HL-60 (cell line): ENCODE measurements at regions not wholly inside any gene's neighbourhood (a gene's known extent, or its start where the extent isn't known, plus 50 kb on each side); places are given as distances from the start of the nearest gene placed in this dataset.

ENCODE experiments used
- DNase-seq, 2 experiments: peaks; one replicate each; pipeline ENCODE4 v3.0.0-alpha.2; 2010 to 2020; ENCODE audit warnings: low read depth in 1 of 2, low spot score in 1 of 2
- H3K27ac ChIP-seq: fragments of 250-450 bp; sonication (Bioruptor Pico); replicated peaks from 2 replicates; pipeline ENCODE4 v1.5.1; 2020; ENCODE audit warnings: mild to moderate bottlenecking, moderate library complexity
- H3K27me3 ChIP-seq: fragments of 250-450 bp; sonication (Bioruptor Pico); 2 replicates; pipeline ENCODE4 v1.5.1; 2021; ENCODE audit warnings: mild to moderate bottlenecking, moderate library complexity; ENCODE audit not compliant: insufficient read depth, poor library complexity, severe bottlenecking
- H3K4me3 ChIP-seq: replicated peaks from 2 replicates; pipeline ENCODE4 v1.5.1; 2011; ENCODE audit warnings: mild to moderate bottlenecking, control low read depth, low read length; ENCODE audit not compliant: insufficient read depth
- GABPA ChIP-seq: IDR thresholded peaks from 2 replicates; pipeline ENCODE4 v1.6.1; 2012; ENCODE audit warnings: low read depth
- POLR2AphosphoS5 ChIP-seq: IDR thresholded peaks from 2 replicates; pipeline ENCODE4 v1.6.1; 2012; ENCODE audit warnings: low read depth
- SPI1 ChIP-seq: IDR thresholded peaks from 2 replicates; pipeline ENCODE4 v1.6.1; 2012; ENCODE audit warnings: low read depth, mild to moderate bottlenecking, borderline replicate concordance
- TF ChIP-seq, protein P1 (sequence below): IDR thresholded peaks from 2 replicates; pipeline ENCODE4 v1.6.1; 2012; ENCODE audit warnings: low read depth; ENCODE audit not compliant: insufficient replicate concordance
- TF ChIP-seq, protein P2 (sequence below): IDR thresholded peaks from one replicate; pipeline ENCODE4 v1.5.1; 2011; ENCODE audit warnings: low read length, control low read depth, inconsistent platforms; ENCODE audit not compliant: insufficient read depth

GRCh38 chr5:175378444-175379028, 65.4 kb downstream of the DRD1 start:
- Histone ChIP-seq H3K27ac (no peak overlapping the region), H3K27me3 (peaks cover 4% of the 10 kb centered on the region), H3K4me3 (no peak overlapping the region)
- TF ChIP-seq SPI1 (no peak), GABPA (no peak), POLR2AphosphoS5 (no peak)
- TF ChIP-seq, protein P1, sequence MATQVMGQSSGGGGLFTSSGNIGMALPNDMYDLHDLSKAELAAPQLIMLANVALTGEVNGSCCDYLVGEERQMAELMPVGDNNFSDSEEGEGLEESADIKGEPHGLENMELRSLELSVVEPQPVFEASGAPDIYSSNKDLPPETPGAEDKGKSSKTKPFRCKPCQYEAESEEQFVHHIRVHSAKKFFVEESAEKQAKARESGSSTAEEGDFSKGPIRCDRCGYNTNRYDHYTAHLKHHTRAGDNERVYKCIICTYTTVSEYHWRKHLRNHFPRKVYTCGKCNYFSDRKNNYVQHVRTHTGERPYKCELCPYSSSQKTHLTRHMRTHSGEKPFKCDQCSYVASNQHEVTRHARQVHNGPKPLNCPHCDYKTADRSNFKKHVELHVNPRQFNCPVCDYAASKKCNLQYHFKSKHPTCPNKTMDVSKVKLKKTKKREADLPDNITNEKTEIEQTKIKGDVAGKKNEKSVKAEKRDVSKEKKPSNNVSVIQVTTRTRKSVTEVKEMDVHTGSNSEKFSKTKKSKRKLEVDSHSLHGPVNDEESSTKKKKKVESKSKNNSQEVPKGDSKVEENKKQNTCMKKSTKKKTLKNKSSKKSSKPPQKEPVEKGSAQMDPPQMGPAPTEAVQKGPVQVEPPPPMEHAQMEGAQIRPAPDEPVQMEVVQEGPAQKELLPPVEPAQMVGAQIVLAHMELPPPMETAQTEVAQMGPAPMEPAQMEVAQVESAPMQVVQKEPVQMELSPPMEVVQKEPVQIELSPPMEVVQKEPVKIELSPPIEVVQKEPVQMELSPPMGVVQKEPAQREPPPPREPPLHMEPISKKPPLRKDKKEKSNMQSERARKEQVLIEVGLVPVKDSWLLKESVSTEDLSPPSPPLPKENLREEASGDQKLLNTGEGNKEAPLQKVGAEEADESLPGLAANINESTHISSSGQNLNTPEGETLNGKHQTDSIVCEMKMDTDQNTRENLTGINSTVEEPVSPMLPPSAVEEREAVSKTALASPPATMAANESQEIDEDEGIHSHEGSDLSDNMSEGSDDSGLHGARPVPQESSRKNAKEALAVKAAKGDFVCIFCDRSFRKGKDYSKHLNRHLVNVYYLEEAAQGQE, result no peak
- DNase-seq, result no peak

DNA sequence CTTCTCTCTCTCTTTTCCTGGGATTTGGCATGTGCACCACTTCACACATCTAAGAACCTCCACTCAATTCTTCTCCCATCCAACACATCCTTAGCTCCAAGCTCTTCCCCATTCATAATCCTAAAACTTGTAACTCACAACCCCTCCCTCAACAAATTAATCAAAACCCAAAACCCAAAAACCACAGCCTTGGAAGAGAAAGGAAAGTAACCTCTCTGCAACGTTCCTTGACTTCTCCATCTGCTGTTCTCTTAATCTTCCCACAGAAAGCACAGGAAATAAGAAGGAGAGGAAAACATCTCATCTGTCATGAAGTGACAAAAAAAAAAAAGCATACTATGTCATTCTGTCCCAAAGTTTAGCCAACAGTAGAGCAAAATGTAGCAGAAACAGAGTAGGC, 66.2 kb downstream of the DRD1 start:
- peaks cover 4% of the 10 kb centered on the region for H3K27me3 ChIP-seq
- no peak for DNase-seq
- H3K27ac ChIP-seq, result no peak overlapping the region
- TF ChIP-seq, protein P1, result no peak
- TF ChIP-seq, protein P2, sequence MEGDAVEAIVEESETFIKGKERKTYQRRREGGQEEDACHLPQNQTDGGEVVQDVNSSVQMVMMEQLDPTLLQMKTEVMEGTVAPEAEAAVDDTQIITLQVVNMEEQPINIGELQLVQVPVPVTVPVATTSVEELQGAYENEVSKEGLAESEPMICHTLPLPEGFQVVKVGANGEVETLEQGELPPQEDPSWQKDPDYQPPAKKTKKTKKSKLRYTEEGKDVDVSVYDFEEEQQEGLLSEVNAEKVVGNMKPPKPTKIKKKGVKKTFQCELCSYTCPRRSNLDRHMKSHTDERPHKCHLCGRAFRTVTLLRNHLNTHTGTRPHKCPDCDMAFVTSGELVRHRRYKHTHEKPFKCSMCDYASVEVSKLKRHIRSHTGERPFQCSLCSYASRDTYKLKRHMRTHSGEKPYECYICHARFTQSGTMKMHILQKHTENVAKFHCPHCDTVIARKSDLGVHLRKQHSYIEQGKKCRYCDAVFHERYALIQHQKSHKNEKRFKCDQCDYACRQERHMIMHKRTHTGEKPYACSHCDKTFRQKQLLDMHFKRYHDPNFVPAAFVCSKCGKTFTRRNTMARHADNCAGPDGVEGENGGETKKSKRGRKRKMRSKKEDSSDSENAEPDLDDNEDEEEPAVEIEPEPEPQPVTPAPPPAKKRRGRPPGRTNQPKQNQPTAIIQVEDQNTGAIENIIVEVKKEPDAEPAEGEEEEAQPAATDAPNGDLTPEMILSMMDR, result no peak
- no peak for TF ChIP-seq SPI1
- no peak for TF ChIP-seq GABPA
- TF ChIP-seq POLR2AphosphoS5, result no peak
- no peak overlapping the region for H3K4me3 ChIP-seq

DNA sequence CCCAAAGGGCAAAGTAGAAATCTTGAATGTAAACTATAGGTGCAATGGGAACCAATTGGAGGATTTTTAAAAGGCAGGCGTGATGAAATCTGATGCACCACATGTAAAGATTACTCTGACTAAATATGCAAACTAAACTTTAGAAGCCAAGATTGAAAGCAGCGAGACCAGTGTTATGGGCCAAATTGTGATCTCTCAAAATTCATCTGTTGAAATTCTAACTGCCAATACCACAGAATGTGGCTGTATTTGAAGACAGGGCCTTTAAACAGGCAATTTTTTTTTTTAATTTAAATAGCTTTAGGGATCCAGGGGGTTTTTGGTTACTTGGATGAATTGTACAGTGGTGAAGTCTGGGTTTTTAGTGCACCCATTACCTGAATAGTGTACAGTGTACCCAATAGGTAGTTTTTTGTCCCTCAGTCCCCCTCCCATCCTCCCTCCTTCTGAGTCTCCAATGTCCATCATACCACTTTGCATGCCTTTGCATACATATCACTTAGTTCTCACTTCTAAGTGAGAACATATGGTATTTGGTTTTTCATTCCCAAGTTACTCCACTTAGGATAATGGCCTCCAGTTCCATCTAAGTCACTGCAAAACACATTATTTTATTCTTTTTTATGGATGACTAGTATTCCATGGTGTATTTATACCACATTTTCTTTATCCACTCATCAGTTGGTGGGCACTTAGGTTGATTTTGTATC, 69.7 kb downstream of the DRD1 start:
- TF ChIP-seq, protein P2, result no peak
- TF ChIP-seq POLR2AphosphoS5, result no peak
- TF ChIP-seq GABPA, result no peak
- TF ChIP-seq, protein P1, result no peak
- no peak for TF ChIP-seq SPI1
- Histone ChIP-seq H3K4me3 (no peak overlapping the region), H3K27me3 (peaks cover 3% of the 10 kb centered on the region), H3K27ac (no peak overlapping the region)
- no peak for DNase-seq
